A673 (cell line): ENCODE measurements at regions not wholly inside any gene's neighbourhood (a gene's known extent, or its start where the extent isn't known, plus 50 kb on each side); places are given as distances from the start of the nearest gene placed in this dataset.
"Not testable (repeated sequence)": the region's sequence is repeated elsewhere in the genome, so short reads cannot be mapped to it uniquely, and the experiment has no call there.

Experiments used
- BruUV-seq: library from RNA; stranded (reverse); fragments of 400-500 nt; replicated peaks from 2 replicates; lab custom pipeline; 2021; lab: Mats Ljungman, UMichigan
- CTCF ChIA-PET: fragments of 300-600 bp; sonication (Branson Sonifier 250); formaldehyde crosslinking; loops from one replicate; lab custom pipeline; 2022; ENCODE audit warnings: antibody characterized with exemption; lab: Charles Lee
- POLR2A ChIA-PET: fragments of 300-600 bp; sonication (Branson Sonifier 250); formaldehyde crosslinking; loops from one replicate; lab custom pipeline; 2022; ENCODE audit warnings: antibody characterized with exemption; ENCODE audit not compliant: low non-redundant PET; lab: Charles Lee
- DNase-seq: peaks from one replicate; pipeline ENCODE4 v3.0.0-alpha.2; 2015; ENCODE audit warnings: low spot score
- H3K27ac ChIP-seq: fragments of 200-600 bp; sonication (generic); 2 replicates; pipeline ENCODE4 v1.5.1; 2016; ENCODE audit warnings: mixed run types, low read depth, mild to moderate bottlenecking, mixed read lengths, antibody characterized with exemption, low read length; ENCODE audit not compliant: poor library complexity, severe bottlenecking
- H3K27me3 ChIP-seq: fragments of 200-600 bp; sonication (generic); replicated peaks from 2 replicates; pipeline ENCODE4 v1.6.1; 2017; ENCODE audit warnings: mixed run types, low read depth, mild to moderate bottlenecking, mixed read lengths, antibody characterized with exemption, low read length; ENCODE audit not compliant: insufficient read depth, poor library complexity
- H3K36me3 ChIP-seq: fragments of 200-600 bp; sonication (generic); 2 replicates; pipeline ENCODE4 v1.6.1; 2016; ENCODE audit warnings: mixed run types, mild to moderate bottlenecking, mixed read lengths, antibody characterized with exemption, low read length; ENCODE audit not compliant: insufficient read depth, poor library complexity, severe bottlenecking
- H3K4me1 ChIP-seq: fragments of 200-600 bp; sonication (generic); 2 replicates; pipeline ENCODE4 v1.6.1; 2017; ENCODE audit warnings: mixed run types, mild to moderate bottlenecking, mixed read lengths, antibody characterized with exemption, low read length; ENCODE audit not compliant: insufficient read depth, poor library complexity, severe bottlenecking
- H3K4me3 ChIP-seq: fragments of 200-600 bp; sonication (generic); 2 replicates; pipeline ENCODE4 v1.5.1; 2016; ENCODE audit warnings: low read depth, mixed run types, mild to moderate bottlenecking, mixed read lengths, low read length; ENCODE audit not compliant: poor library complexity, severe bottlenecking
- H3K9me3 ChIP-seq: fragments of 200-600 bp; sonication (generic); 2 replicates; pipeline ENCODE4 v1.6.1; 2016; ENCODE audit warnings: mixed run types, low read depth, mild to moderate bottlenecking, mixed read lengths, antibody characterized with exemption, low read length; ENCODE audit not compliant: poor library complexity, severe bottlenecking
- EZH2 ChIP-seq: fragments of 200-600 bp; sonication (generic); IDR thresholded peaks from 2 replicates; pipeline ENCODE4 v1.6.1; 2017; ENCODE audit warnings: borderline replicate concordance, low read depth, mild to moderate bottlenecking, mixed read lengths, antibody characterized with exemption, low read length; ENCODE audit not compliant: poor library complexity, severe bottlenecking
- intact Hi-C: fragments of 100-400 bp; cut with micrococcal nuclease; formaldehyde crosslinking; loops from one replicate; pipeline ENCODE4 v1.10.0; 2022; ENCODE audit not compliant: unreplicated experiment
- TF ChIP-seq, protein P1 (sequence below): fragments of 300-800, 200-600 bp; sonication (generic); conservative IDR thresholded peaks from 2 replicates; pipeline ENCODE4 v1.5.1; 2017; ENCODE audit warnings: low read depth, mild to moderate bottlenecking, antibody characterized with exemption, low read length, moderate library complexity, mixed read lengths

- ChIA-PET CTCF (no interaction called here), POLR2A (no interaction called here)
- intact Hi-C loops = no loop called here
These were observed 125.2 kb upstream of the ARHGEF3 start for GRCh38 chr3:56926947-56927282.

DNA sequence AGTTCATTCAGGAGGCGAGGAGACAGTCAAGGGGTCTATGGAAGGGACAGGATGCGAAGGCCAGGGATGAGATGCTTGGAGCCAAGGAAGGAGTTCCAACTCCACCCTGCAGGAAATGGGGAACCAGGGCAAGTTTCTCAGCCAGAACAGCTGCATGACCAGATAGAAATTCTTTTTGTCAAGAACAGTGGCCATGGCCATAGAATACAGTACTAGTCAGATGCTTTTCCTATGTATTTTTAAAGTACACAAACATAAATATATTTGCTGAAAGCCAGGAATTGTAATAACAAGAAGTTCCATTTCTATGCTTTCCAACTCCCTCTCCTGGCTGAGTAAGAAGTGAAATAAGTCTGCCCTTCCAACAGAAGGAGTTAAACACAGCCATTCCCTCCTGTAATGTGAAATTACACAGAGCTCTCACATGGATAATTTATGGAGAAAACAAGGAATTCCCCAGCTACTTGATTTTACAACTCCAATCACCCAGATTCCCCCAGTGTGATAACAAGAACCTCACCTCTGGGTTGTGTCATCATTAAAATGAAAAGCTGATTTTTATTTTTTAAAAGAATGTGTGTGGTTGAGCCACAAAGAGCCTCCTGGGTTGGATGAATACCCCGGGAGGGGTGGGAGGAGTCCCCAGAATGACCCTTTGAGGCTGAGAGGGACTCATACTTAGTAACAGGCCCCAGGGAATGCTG lies 124.6 kb upstream of the ARHGEF3 start:
- H3K36me3 ChIP-seq = no peaks in the 10 kb centered on the region
- BruUV-seq = no TSS peak
- H3K27ac ChIP-seq = no peak overlapping the region
- ChIA-PET CTCF (no interaction called here), POLR2A (no interaction called here)
- no peaks in the 10 kb centered on the region for H3K27me3 ChIP-seq
- no peak for TF ChIP-seq EZH2
- TF ChIP-seq, protein P1, sequence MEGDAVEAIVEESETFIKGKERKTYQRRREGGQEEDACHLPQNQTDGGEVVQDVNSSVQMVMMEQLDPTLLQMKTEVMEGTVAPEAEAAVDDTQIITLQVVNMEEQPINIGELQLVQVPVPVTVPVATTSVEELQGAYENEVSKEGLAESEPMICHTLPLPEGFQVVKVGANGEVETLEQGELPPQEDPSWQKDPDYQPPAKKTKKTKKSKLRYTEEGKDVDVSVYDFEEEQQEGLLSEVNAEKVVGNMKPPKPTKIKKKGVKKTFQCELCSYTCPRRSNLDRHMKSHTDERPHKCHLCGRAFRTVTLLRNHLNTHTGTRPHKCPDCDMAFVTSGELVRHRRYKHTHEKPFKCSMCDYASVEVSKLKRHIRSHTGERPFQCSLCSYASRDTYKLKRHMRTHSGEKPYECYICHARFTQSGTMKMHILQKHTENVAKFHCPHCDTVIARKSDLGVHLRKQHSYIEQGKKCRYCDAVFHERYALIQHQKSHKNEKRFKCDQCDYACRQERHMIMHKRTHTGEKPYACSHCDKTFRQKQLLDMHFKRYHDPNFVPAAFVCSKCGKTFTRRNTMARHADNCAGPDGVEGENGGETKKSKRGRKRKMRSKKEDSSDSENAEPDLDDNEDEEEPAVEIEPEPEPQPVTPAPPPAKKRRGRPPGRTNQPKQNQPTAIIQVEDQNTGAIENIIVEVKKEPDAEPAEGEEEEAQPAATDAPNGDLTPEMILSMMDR = no peak
- H3K9me3 ChIP-seq = no peaks in the 10 kb centered on the region
- H3K4me3 ChIP-seq = no peak overlapping the region
- DNase-seq = no peak
- peaks cover 7% of the 10 kb centered on the region for H3K4me1 ChIP-seq
- intact Hi-C loops = no loop called here

More at GRCh38 chr3:56926947-56927282, 125.2 kb upstream of the ARHGEF3 start:
- no peaks in the 10 kb centered on the region for H3K36me3 ChIP-seq
- no peak overlapping the region for H3K27ac ChIP-seq
- no TSS peak for BruUV-seq
- TF ChIP-seq, protein P1 = no peak
- no peak for TF ChIP-seq EZH2
- DNase-seq = no peak
- H3K4me3 ChIP-seq = no peak overlapping the region
- H3K27me3 ChIP-seq = no peaks in the 10 kb centered on the region
- peaks cover 7% of the 10 kb centered on the region for H3K4me1 ChIP-seq
- H3K9me3 ChIP-seq = no peaks in the 10 kb centered on the region

GRCh38 chr3:56924700-56925099 lies 123.0 kb upstream of the ARHGEF3 start:
- H3K9me3 ChIP-seq, H3K4me1 ChIP-seq, H3K27me3 ChIP-seq, CTCF ChIA-PET, H3K4me3 ChIP-seq, intact Hi-C loops, POLR2A ChIA-PET, BruUV-seq, DNase-seq, H3K36me3 ChIP-seq, H3K27ac ChIP-seq: not testable (repeated sequence)
